HEK293T (cell line): ENCODE measurements at regions not wholly inside any gene's neighbourhood (a gene's known extent, or its start where the extent isn't known, plus 50 kb on each side); places are given as distances from the start of the nearest gene placed in this dataset.
"Not testable (repeated sequence)": the region's sequence is repeated elsewhere in the genome, so short reads cannot be mapped to it uniquely, and the experiment has no call there.

Experiments used
- ARNT ChIP-seq: fragments of 450-650 bp; IDR thresholded peaks from 2 replicates; pipeline ENCODE4 v1.6.1; 2017; ENCODE audit warnings: mild to moderate bottlenecking
- ELF4 ChIP-seq: fragments of 450-650 bp; IDR thresholded peaks from 2 replicates; pipeline ENCODE4 v1.6.1; 2017; ENCODE audit warnings: antibody characterized with exemption
- FOXK2 ChIP-seq: fragments of 450-650 bp; IDR thresholded peaks from 2 replicates; pipeline ENCODE4 v1.6.1; 2016; ENCODE audit warnings: mild to moderate bottlenecking
- FOXM1 ChIP-seq: fragments of 450-650 bp; IDR thresholded peaks from 2 replicates; pipeline ENCODE4 v1.6.1; 2017; ENCODE audit warnings: mild to moderate bottlenecking, borderline replicate concordance
- L3MBTL2 ChIP-seq: fragments of 450-650 bp; conservative IDR thresholded peaks from 2 replicates; pipeline ENCODE4 v1.6.1; 2016; ENCODE audit warnings: mild to moderate bottlenecking
- LEF1 ChIP-seq: fragments of 450-650 bp; IDR thresholded peaks from 2 replicates; pipeline ENCODE4 v1.6.1; 2017; ENCODE audit warnings: mild to moderate bottlenecking, borderline replicate concordance
- NFRKB ChIP-seq: fragments of 450-650 bp; IDR thresholded peaks from 2 replicates; pipeline ENCODE4 v1.6.1; 2016; ENCODE audit warnings: mild to moderate bottlenecking, moderate library complexity
- SP1 ChIP-seq: fragments of 450-650 bp; IDR thresholded peaks from 2 replicates; pipeline ENCODE4 v1.6.1; 2017
- SUZ12 ChIP-seq: fragments of 450-650 bp; IDR thresholded peaks from 2 replicates; pipeline ENCODE4 v1.6.1; 2016; ENCODE audit warnings: mild to moderate bottlenecking
- TARDBP ChIP-seq: fragments of 450-650 bp; IDR thresholded peaks from 2 replicates; pipeline ENCODE4 v1.6.1; 2016
- ZNF384 ChIP-seq: fragments of 450-650 bp; IDR thresholded peaks from 2 replicates; pipeline ENCODE4 v1.6.1; 2016
- TF ChIP-seq, protein P1 (sequence below): fragments of 450-650 bp; IDR thresholded peaks from 2 replicates; pipeline ENCODE4 v1.6.1; 2016

DNA sequence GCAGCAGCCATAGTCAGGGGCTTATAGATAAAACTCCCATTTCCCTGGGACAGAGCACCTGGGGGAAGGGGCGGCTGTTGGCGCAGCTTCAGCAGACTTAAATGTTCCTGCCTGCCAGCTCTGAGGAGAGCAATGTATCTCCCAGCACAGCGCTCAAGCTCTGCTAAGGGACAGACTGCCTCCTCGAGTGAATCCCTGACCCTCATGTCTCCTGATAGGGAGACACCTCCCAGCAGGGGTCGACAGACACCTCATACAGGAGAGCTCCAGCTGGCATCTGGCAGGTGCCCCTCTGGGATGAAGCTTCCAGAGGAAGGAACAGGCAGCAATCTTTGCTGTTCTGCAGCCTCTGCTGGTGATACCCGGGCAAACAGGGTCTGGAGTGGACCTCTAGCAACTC, 189.3 kb upstream of the EGLN3 start:
- TF ChIP-seq, protein P1, sequence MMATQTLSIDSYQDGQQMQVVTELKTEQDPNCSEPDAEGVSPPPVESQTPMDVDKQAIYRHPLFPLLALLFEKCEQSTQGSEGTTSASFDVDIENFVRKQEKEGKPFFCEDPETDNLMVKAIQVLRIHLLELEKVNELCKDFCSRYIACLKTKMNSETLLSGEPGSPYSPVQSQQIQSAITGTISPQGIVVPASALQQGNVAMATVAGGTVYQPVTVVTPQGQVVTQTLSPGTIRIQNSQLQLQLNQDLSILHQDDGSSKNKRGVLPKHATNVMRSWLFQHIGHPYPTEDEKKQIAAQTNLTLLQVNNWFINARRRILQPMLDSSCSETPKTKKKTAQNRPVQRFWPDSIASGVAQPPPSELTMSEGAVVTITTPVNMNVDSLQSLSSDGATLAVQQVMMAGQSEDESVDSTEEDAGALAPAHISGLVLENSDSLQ, result not testable (repeated sequence)
- TF ChIP-seq FOXK2, ELF4, ZNF384, FOXM1, TARDBP, LEF1, SUZ12, NFRKB, L3MBTL2, SP1, ARNT: not testable (repeated sequence)
